ENCODE measurements at regions not wholly inside any gene's neighbourhood (a gene's known extent, or its start where the extent isn't known, plus 50 kb on each side); places are given as distances from the start of the nearest gene placed in this dataset.

GRCh38 chr9:105171589-105171988 lies 72.9 kb upstream of the SLC44A1 start:
- H3K36me3 Mint-ChIP-seq (ENCODE audit: low read depth) = no peaks in the 10 kb centered on the region
- H3K4me1 Mint-ChIP-seq (ENCODE audit: low read depth) = peaks cover 28% of the 10 kb centered on the region
- peaks cover 14% of the 10 kb centered on the region for H3K9me3 Mint-ChIP-seq
- H3K27ac Mint-ChIP-seq = no peak overlapping the region
- H3K27me3 Mint-ChIP-seq = peaks cover 4% of the 10 kb centered on the region
- no peak overlapping the region for H3K4me3 Mint-ChIP-seq
- intact Hi-C loops (cut with micrococcal nuclease) = loop anchor here (5.0 kb wide), 1 partner anchor 251 kb away; no protein-coding TSS in a partner anchor

GRCh38 chr9:105172436-105172835 lies 72.0 kb upstream of the SLC44A1 start:
- intact Hi-C loops (cut with micrococcal nuclease) = loop anchor here (5.0 kb wide), 1 partner anchor 250 kb away; no protein-coding TSS in a partner anchor
- Mint-ChIP-seq H3K9me3 (peaks cover 5% of the 10 kb centered on the region), H3K27me3 (peaks cover 4% of the 10 kb centered on the region), H3K36me3 (ENCODE audit: low read depth) (no peaks in the 10 kb centered on the region), H3K4me3 (no peak overlapping the region), H3K4me1 (ENCODE audit: low read depth) (peaks cover 28% of the 10 kb centered on the region), H3K27ac (no peak overlapping the region)

GRCh38 chr9:105173306-105173705 lies 71.1 kb upstream of the SLC44A1 start:
- peaks cover 28% of the 10 kb centered on the region for H3K4me1 Mint-ChIP-seq (ENCODE audit: low read depth)

GRCh38 chr9:105173826-105174225 lies 70.6 kb upstream of the SLC44A1 start:
- H3K4me1 Mint-ChIP-seq (ENCODE audit: low read depth) = peaks cover 28% of the 10 kb centered on the region
- no peak overlapping the region for H3K27ac Mint-ChIP-seq
- H3K9me3 Mint-ChIP-seq = no peaks in the 10 kb centered on the region
- H3K36me3 Mint-ChIP-seq (ENCODE audit: low read depth) = no peaks in the 10 kb centered on the region
- H3K4me3 Mint-ChIP-seq = no peak overlapping the region
- intact Hi-C loops (cut with micrococcal nuclease) = loop anchor here (5.0 kb wide), 1 partner anchor 248 kb away; no protein-coding TSS in a partner anchor
- H3K27me3 Mint-ChIP-seq = peaks cover 4% of the 10 kb centered on the region

More at GRCh38 chr9:105173306-105173705, 71.1 kb upstream of the SLC44A1 start:
- Mint-ChIP-seq H3K9me3 (no peaks in the 10 kb centered on the region), H3K27ac (no peak overlapping the region), H3K27me3 (peaks cover 4% of the 10 kb centered on the region), H3K4me3 (no peak overlapping the region), H3K36me3 (ENCODE audit: low read depth) (no peaks in the 10 kb centered on the region)
- intact Hi-C loops (cut with micrococcal nuclease) = loop anchor here (5.0 kb wide), 1 partner anchor 249 kb away; no protein-coding TSS in a partner anchor

- H3K27me3 Mint-ChIP-seq = no peaks in the 10 kb centered on the region
- H3K4me3 Mint-ChIP-seq = no peak overlapping the region
- no peak overlapping the region for H3K27ac Mint-ChIP-seq
- H3K4me1 Mint-ChIP-seq (ENCODE audit: low read depth) = peaks cover 18% of the 10 kb centered on the region
- intact Hi-C loops (cut with micrococcal nuclease) = no loop called here
- H3K36me3 Mint-ChIP-seq (ENCODE audit: low read depth) = no peaks in the 10 kb centered on the region
- H3K9me3 Mint-ChIP-seq = no peaks in the 10 kb centered on the region
Measured at GRCh38 chr9:105176194-105176593, 68.3 kb upstream of the SLC44A1 start.

GRCh38 chr9:105178076-105178475 lies 66.4 kb upstream of the SLC44A1 start:
- Mint-ChIP-seq H3K4me3 (no peak overlapping the region), H3K36me3 (ENCODE audit: low read depth) (no peaks in the 10 kb centered on the region), H3K27me3 (no peaks in the 10 kb centered on the region), H3K27ac (no peak overlapping the region), H3K4me1 (ENCODE audit: low read depth) (peaks cover 11% of the 10 kb centered on the region), H3K9me3 (no peaks in the 10 kb centered on the region)
- intact Hi-C loops (cut with micrococcal nuclease) = no loop called here

GRCh38 chr9:105187781-105188180 lies 56.7 kb upstream of the SLC44A1 start:
- peaks cover 7% of the 10 kb centered on the region for H3K27me3 Mint-ChIP-seq
- no peaks in the 10 kb centered on the region for H3K9me3 Mint-ChIP-seq
- H3K4me3 Mint-ChIP-seq = no peak overlapping the region
- no peaks in the 10 kb centered on the region for H3K36me3 Mint-ChIP-seq (ENCODE audit: low read depth)
- peaks cover 68% of the 10 kb centered on the region for H3K4me1 Mint-ChIP-seq (ENCODE audit: low read depth)
- intact Hi-C loops (cut with micrococcal nuclease) = no loop called here
- H3K27ac Mint-ChIP-seq = peak overlapping the region; percentile 60

GRCh38 chr9:105188746-105189145 lies 55.7 kb upstream of the SLC44A1 start:
- no peak overlapping the region for H3K27ac Mint-ChIP-seq
- no peak overlapping the region for H3K4me3 Mint-ChIP-seq
- no peaks in the 10 kb centered on the region for H3K36me3 Mint-ChIP-seq (ENCODE audit: low read depth)
- intact Hi-C loops (cut with micrococcal nuclease) = no loop called here
- H3K27me3 Mint-ChIP-seq = peaks cover 7% of the 10 kb centered on the region
- peaks cover 78% of the 10 kb centered on the region for H3K4me1 Mint-ChIP-seq (ENCODE audit: low read depth)
- no peaks in the 10 kb centered on the region for H3K9me3 Mint-ChIP-seq

- peak overlapping the region; percentile 76 for H3K27ac Mint-ChIP-seq
- H3K4me3 Mint-ChIP-seq = peak overlapping the region; percentile 52
- no peaks in the 10 kb centered on the region for H3K36me3 Mint-ChIP-seq (ENCODE audit: low read depth)
- H3K9me3 Mint-ChIP-seq = no peaks in the 10 kb centered on the region
- peaks cover 4% of the 10 kb centered on the region for H3K27me3 Mint-ChIP-seq
- intact Hi-C loops (cut with micrococcal nuclease) = no loop called here
- H3K4me1 Mint-ChIP-seq (ENCODE audit: low read depth) = peaks cover 91% of the 10 kb centered on the region
Measured at GRCh38 chr9:105191508-105192121, 52.8 kb upstream of the SLC44A1 start.

- Mint-ChIP-seq H3K4me1 (ENCODE audit: low read depth) (peaks cover 78% of the 10 kb centered on the region), H3K27me3 (peaks cover 4% of the 10 kb centered on the region), H3K27ac (peak overlapping the region; percentile 85), H3K36me3 (ENCODE audit: low read depth) (no peaks in the 10 kb centered on the region), H3K9me3 (no peaks in the 10 kb centered on the region), H3K4me3 (no peak overlapping the region)
- intact Hi-C loops (cut with micrococcal nuclease) = no loop called here
Measured at GRCh38 chr9:105193560-105193959, 50.9 kb upstream of the SLC44A1 start.

GRCh38 chr9:105194234-105194633 lies 50.2 kb upstream of the SLC44A1 start:
- Mint-ChIP-seq H3K27ac (peak overlapping the region; percentile 85), H3K4me1 (ENCODE audit: low read depth) (peaks cover 78% of the 10 kb centered on the region), H3K27me3 (peaks cover 2% of the 10 kb centered on the region), H3K9me3 (no peaks in the 10 kb centered on the region), H3K36me3 (ENCODE audit: low read depth) (no peaks in the 10 kb centered on the region), H3K4me3 (no peak overlapping the region)
- intact Hi-C loops (cut with micrococcal nuclease) = no loop called here

All from dendritic cell treated with granulocyte-macrophage colony-stimulating factor and Interleukin-4, amounts not matched to agents 40 ng/mL and 50 ng/mL, for 4 days (primary cell).